Cardiac muscle cell (in vitro differentiated cells and primary cell): ENCODE measurements at regions not wholly inside any gene's neighbourhood (a gene's known extent, or its start where the extent isn't known, plus 50 kb on each side); places are given as distances from the start of the nearest gene placed in this dataset.
"Not testable (repeated sequence)": the region's sequence is repeated elsewhere in the genome, so short reads cannot be mapped to it uniquely, and the experiment has no call there.

Experiments used
- DNase-seq, 2 donors: peaks; one replicate each; pipeline versions ENCODE4 v3.0.0 to v3.0.0-alpha.2; 2010 to 2017; ENCODE audit warnings: low read depth in 1 of 2, low spot score in 1 of 2
- H3K27ac ChIP-seq: fragments of 200-600 bp; sonication (generic); 2 replicates; pipeline ENCODE4 v1.5.1; 2016
- H3K27me3 ChIP-seq: fragments of 200-600 bp; sonication (generic); 2 replicates; pipeline ENCODE4 v1.6.0; 2016; ENCODE audit warnings: control low read depth
- H3K36me3 ChIP-seq: fragments of 200-600 bp; sonication (generic); 2 replicates; pipeline ENCODE4 v1.5.1; 2016; ENCODE audit warnings: control low read depth
- H3K4me1 ChIP-seq: fragments of 200-600 bp; sonication (generic); 2 replicates; pipeline ENCODE4 v1.8.1; 2017; ENCODE audit warnings: low read depth, mild to moderate bottlenecking, mixed run types
- H3K4me3 ChIP-seq: fragments of 200-600 bp; sonication (generic); 2 replicates; pipeline ENCODE4 v1.5.1; 2016; ENCODE audit warnings: mild to moderate bottlenecking
- H3K9me3 ChIP-seq: fragments of 200-600 bp; sonication (generic); 2 replicates; pipeline ENCODE4 v1.5.1; 2017; ENCODE audit warnings: low read depth, mild to moderate bottlenecking, control low read depth
- CTCF ChIP-seq: IDR thresholded peaks from 2 replicates; pipeline ENCODE4 v1.5.1; 2012; ENCODE audit warnings: low read depth, mild to moderate bottlenecking, low read length

DNA sequence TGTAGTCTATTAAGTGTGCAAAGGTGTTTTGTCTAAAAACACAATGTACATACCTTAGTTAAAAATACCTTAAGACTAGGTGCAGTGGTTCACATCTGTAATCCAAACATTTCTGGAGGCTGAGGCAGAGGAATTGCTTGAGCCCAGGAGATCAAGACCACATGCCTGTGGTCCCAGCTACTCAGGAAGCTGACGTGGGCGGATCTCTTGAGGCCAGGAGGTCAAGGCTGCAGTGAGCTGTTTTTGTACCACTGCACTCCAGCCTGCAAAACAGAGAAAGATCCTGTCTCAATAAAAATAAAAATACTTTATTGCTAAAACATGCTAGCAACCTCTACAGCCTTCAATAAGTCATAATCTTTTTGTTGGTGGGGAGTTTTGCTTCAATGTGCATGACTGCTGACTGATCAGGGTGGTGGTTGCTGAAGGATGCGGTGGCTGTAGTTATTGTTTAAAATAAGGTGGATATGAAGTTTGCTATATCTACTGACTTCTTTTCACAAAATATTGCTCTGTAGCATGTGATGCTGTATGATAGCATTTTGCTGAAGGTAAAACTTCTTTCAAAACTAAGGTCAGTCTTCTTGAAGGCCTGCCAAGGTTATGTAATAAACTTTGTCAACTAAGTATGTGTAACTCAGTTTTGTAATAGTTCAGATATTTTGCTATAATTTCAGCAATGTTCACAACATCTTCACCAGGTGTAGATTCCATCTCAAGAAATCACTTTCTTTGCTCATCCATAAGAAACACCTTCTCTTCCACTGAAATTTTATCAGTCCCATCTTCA lies 1238.0 kb upstream of the NRXN1 start:
- no peak for TF ChIP-seq CTCF
- no peak overlapping the region for H3K4me3 ChIP-seq
- DNase-seq, result peak in 1 of 2 donors; percentile 67
- no peaks in the 10 kb centered on the region for H3K36me3 ChIP-seq
- H3K4me1 ChIP-seq, result no peaks in the 10 kb centered on the region
- H3K27ac ChIP-seq, result no peak overlapping the region
- H3K9me3 ChIP-seq, result no peaks in the 10 kb centered on the region
- no peaks in the 10 kb centered on the region for H3K27me3 ChIP-seq

DNA sequence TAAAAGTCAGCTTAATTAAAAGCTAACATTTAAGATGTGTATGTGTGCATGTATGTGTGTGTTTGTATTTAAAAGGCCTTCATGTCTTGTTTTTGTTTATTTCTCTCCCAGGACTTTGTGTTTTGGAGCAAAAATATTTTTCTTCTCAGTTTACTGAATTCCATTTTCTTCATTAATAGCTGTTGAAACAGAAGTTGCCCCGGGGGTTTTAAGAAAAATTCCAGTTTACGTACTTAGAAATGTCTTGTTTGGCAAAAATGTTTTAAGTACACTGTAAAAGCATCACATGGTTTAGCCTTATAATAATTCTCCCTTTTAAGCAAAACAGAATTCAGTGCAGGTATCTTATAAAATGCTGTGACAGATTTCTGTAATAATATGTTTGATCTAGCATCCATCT lies 1233.0 kb upstream of the NRXN1 start:
- no peaks in the 10 kb centered on the region for H3K9me3 ChIP-seq
- no peak overlapping the region for H3K27ac ChIP-seq
- H3K27me3 ChIP-seq, result no peaks in the 10 kb centered on the region
- no peak for DNase-seq
- no peaks in the 10 kb centered on the region for H3K36me3 ChIP-seq
- no peak overlapping the region for H3K4me3 ChIP-seq
- H3K4me1 ChIP-seq, result no peaks in the 10 kb centered on the region
- TF ChIP-seq CTCF, result no peak

DNA sequence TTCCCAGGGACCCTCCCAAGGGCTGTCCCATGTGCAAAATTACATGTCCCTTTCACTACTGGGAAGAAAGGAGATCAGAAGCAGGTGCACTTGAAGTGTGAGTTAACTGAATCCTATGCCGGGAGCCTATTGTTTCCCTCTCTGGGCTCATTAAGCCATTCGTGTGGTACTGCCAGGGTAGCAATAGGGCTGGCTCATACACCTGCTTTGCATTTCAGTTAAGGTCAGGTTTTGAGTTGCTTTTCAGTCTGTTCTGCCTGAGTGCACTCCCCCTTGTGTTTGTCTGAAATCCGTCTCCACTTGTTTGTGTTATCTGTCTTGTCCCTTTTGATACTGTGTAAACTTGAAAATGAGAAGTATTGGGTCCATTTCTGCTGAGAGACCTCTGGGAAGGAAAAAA lies 1232.6 kb upstream of the NRXN1 start:
- no peak for TF ChIP-seq CTCF
- Histone ChIP-seq H3K36me3 (no peaks in the 10 kb centered on the region), H3K27me3 (no peaks in the 10 kb centered on the region), H3K27ac (no peak overlapping the region), H3K9me3 (no peaks in the 10 kb centered on the region), H3K4me1 (no peaks in the 10 kb centered on the region), H3K4me3 (no peak overlapping the region)
- DNase-seq, result no peak

- DNase-seq, result peak in 1 of 2 donors; percentile 43
Measured at GRCh38 chr2:52260904-52261303, 1229.0 kb upstream of the NRXN1 start.

GRCh38 chr2:52258967-52259366 lies 1227.0 kb upstream of the NRXN1 start:
- H3K36me3 ChIP-seq, H3K4me1 ChIP-seq, H3K4me3 ChIP-seq, H3K9me3 ChIP-seq, H3K27me3 ChIP-seq, DNase-seq, H3K27ac ChIP-seq: not testable (repeated sequence)

More at GRCh38 chr2:52260904-52261303, 1229.0 kb upstream of the NRXN1 start:
- Histone ChIP-seq H3K4me3 (no peak overlapping the region), H3K36me3 (no peaks in the 10 kb centered on the region), H3K4me1 (no peaks in the 10 kb centered on the region), H3K9me3 (no peaks in the 10 kb centered on the region), H3K27me3 (no peaks in the 10 kb centered on the region), H3K27ac (no peak overlapping the region)
- TF ChIP-seq CTCF, result no peak

GRCh38 chr2:52258038-52258437 lies 1226.1 kb upstream of the NRXN1 start:
- TF ChIP-seq CTCF, result no peak
- no peak overlapping the region for H3K27ac ChIP-seq
- no peaks in the 10 kb centered on the region for H3K27me3 ChIP-seq
- H3K4me3 ChIP-seq, result no peak overlapping the region
- DNase-seq, result no peak
- H3K9me3 ChIP-seq, result no peaks in the 10 kb centered on the region
- no peaks in the 10 kb centered on the region for H3K36me3 ChIP-seq
- H3K4me1 ChIP-seq, result no peaks in the 10 kb centered on the region
